Liver (tissue), 8 donors: ENCODE measurements at regions not wholly inside any gene's neighbourhood (a gene's known extent, or its start where the extent isn't known, plus 50 kb on each side); places are given as distances from the start of the nearest gene placed in this dataset.

Source experiments
- DNase-seq: peaks from one replicate; pipeline ENCODE4 v3.0.0-alpha.2; 2017; ENCODE audit warnings: low spot score
- H3K27ac ChIP-seq, 2 donors: one replicate each; pipeline ENCODE4 v1.7.0; 2013; ENCODE audit warnings: inconsistent platforms in 2 of 2, low read length in 2 of 2, control low read depth in 1 of 2, low read depth in 1 of 2, mild to moderate bottlenecking in 1 of 2
- H3K27me3 ChIP-seq, 4 donors: one replicate each; pipeline versions ENCODE4 v1.6.1 to v1.7.0; 2013; ENCODE audit warnings: low read length in 3 of 4, inconsistent platforms in 1 of 4, mild to moderate bottlenecking in 1 of 4, moderate library complexity in 1 of 4; ENCODE audit not compliant: control insufficient read depth in 4 of 4, insufficient read depth in 4 of 4
- H3K36me3 ChIP-seq, 4 donors: one replicate each; pipeline versions ENCODE4 v1.6.1 to v1.7.0; 2013; ENCODE audit warnings: low read length in 3 of 4, mild to moderate bottlenecking in 3 of 4, low read depth in 1 of 4, moderate library complexity in 1 of 4; ENCODE audit not compliant: control insufficient read depth in 4 of 4, insufficient read depth in 3 of 4
- H3K4me1 ChIP-seq, 4 donors: one replicate each; pipeline versions ENCODE4 v1.6.1 to v1.7.0; 2013; ENCODE audit warnings: low read length in 3 of 4, mild to moderate bottlenecking in 3 of 4, moderate library complexity in 1 of 4; ENCODE audit not compliant: control insufficient read depth in 4 of 4, insufficient read depth in 4 of 4
- H3K4me3 ChIP-seq, 3 donors: one replicate each; pipeline versions ENCODE4 v1.6.1 to v1.7.0; 2013; ENCODE audit warnings: low read length in 3 of 3, control low read depth in 1 of 3, low read depth in 1 of 3, mild to moderate bottlenecking in 1 of 3
- H3K9ac ChIP-seq, 2 donors: one replicate each; pipeline ENCODE4 v1.7.0; 2013; ENCODE audit warnings: low read length in 2 of 2, mild to moderate bottlenecking in 2 of 2, moderate library complexity in 2 of 2, control low read depth in 1 of 2, low read depth in 1 of 2
- H3K9me3 ChIP-seq, 4 donors: one replicate each; pipeline versions ENCODE4 v1.6.1 to v1.7.0; 2013; ENCODE audit warnings: low read length in 3 of 4; ENCODE audit not compliant: control insufficient read depth in 4 of 4
- ATF3 ChIP-seq: IDR thresholded peaks from 2 replicates; pipeline ENCODE4 v1.6.1; 2016; ENCODE audit warnings: antibody characterized with exemption
- CTCF ChIP-seq: fragments of 150-350 bp; IDR thresholded peaks from 2 replicates; pipeline ENCODE4 v1.5.1; 2017; ENCODE audit warnings: improper control_type of control experiment, low read depth, low read length; ENCODE audit not compliant: missing input control
- EGR1 ChIP-seq, 2 donors: IDR thresholded peaks; 2 replicates each; pipeline ENCODE4 v1.6.1; 2016 to 2018; ENCODE audit warnings: antibody characterized with exemption in 2 of 2, low read depth in 2 of 2
- FOXA1 ChIP-seq: IDR thresholded peaks from 2 replicates; pipeline ENCODE4 v1.6.1; 2016; ENCODE audit warnings: antibody characterized with exemption
- FOXA2 ChIP-seq: IDR thresholded peaks from 2 replicates; pipeline ENCODE4 v1.6.1; 2016; ENCODE audit warnings: antibody characterized with exemption
- GABPA ChIP-seq, 2 donors: IDR thresholded peaks in 1 of 2; conservative IDR thresholded peaks in 1 of 2; 2 replicates each; pipeline ENCODE4 v1.6.1; 2016; ENCODE audit warnings: antibody characterized with exemption in 2 of 2, mild to moderate bottlenecking in 1 of 2, moderate library complexity in 1 of 2
- HNF4A ChIP-seq, 2 donors: conservative IDR thresholded peaks; 2 replicates each; pipeline ENCODE4 v1.6.1; 2016; ENCODE audit warnings: antibody characterized with exemption in 2 of 2, mild to moderate bottlenecking in 2 of 2
- HNF4G ChIP-seq: IDR thresholded peaks from 2 replicates; pipeline ENCODE4 v1.6.1; 2016; ENCODE audit warnings: antibody characterized with exemption
- JUND ChIP-seq, 2 donors: IDR thresholded peaks; 2 replicates each; pipeline ENCODE4 v1.6.1; 2016; ENCODE audit warnings: antibody characterized with exemption in 2 of 2
- MAX ChIP-seq: IDR thresholded peaks from 2 replicates; pipeline ENCODE4 v1.6.1; 2016; ENCODE audit warnings: antibody characterized with exemption
- NR2F2 ChIP-seq: IDR thresholded peaks from 2 replicates; pipeline ENCODE4 v1.6.1; 2016; ENCODE audit warnings: antibody characterized with exemption
- RAD21 ChIP-seq, 2 donors: IDR thresholded peaks; 2 replicates each; pipeline ENCODE4 v1.6.1; 2016; ENCODE audit warnings: antibody characterized with exemption in 2 of 2, mild to moderate bottlenecking in 2 of 2
- REST ChIP-seq: IDR thresholded peaks from 2 replicates; pipeline ENCODE4 v1.6.1; 2016; ENCODE audit warnings: antibody characterized with exemption, mild to moderate bottlenecking
- RXRA ChIP-seq, 2 donors: IDR thresholded peaks; 2 replicates each; pipeline ENCODE4 v1.6.1; 2017 to 2018; ENCODE audit warnings: antibody characterized with exemption in 2 of 2, mild to moderate bottlenecking in 1 of 2
- SP1 ChIP-seq: IDR thresholded peaks from 2 replicates; pipeline ENCODE4 v1.6.1; 2018; ENCODE audit warnings: antibody characterized with exemption, mild to moderate bottlenecking
- TAF1 ChIP-seq: conservative IDR thresholded peaks from 2 replicates; pipeline ENCODE4 v1.6.1; 2016; ENCODE audit warnings: antibody characterized with exemption, mild to moderate bottlenecking
- YY1 ChIP-seq: IDR thresholded peaks from 2 replicates; pipeline ENCODE4 v1.6.1; 2016; ENCODE audit warnings: antibody characterized with exemption, mild to moderate bottlenecking
- ZBTB33 ChIP-seq: IDR thresholded peaks from 2 replicates; pipeline ENCODE4 v1.6.1; 2016; ENCODE audit warnings: antibody characterized with exemption
- WGBS: extraction: QIAGEN DNeasy Blood & Tissue Kit; methylation state at CpG from one replicate; pipeline ENCODE4 v1.1.7; 2013; 5-methylcytosine and 5-hydroxymethylcytosine counted together
- donor health status: healthy.
- donor health status: healthy.
- donor health status: healthy.
- donor health status: healthy.
- donor health status: healthy.

- Histone ChIP-seq H3K27ac (no peak overlapping the region), H3K27me3 (no peaks in the 10 kb centered on the region), H3K9ac (no peak overlapping the region), H3K9me3 (no peaks in the 10 kb centered on the region), H3K4me1 (no peaks in the 10 kb centered on the region), H3K36me3 (no peaks in the 10 kb centered on the region), H3K4me3 (no peak overlapping the region)
- no peak for DNase-seq
- WGBS = 94% methylated on average over 3 of the region's 3 CpGs
- TF ChIP-seq SP1 (no peak), GABPA (IDR thresholded peaks at IDR 0.05 in 1 of 2, conservative IDR thresholded peaks at IDR 0.05 in 1 of 2) (no peak), FOXA2 (no peak), HNF4A (conservative IDR thresholded peaks at IDR 0.05) (no peak), EGR1 (IDR thresholded peaks at IDR 0.05; ENCODE audit: low read depth in 2 of 2) (no peak), ATF3 (no peak), MAX (no peak), RXRA (IDR thresholded peaks at IDR 0.05) (no peak)
Measured at GRCh38 chr6:11889572-11889971, 111.0 kb upstream of the ADTRP start.

GRCh38 chr6:11888727-11889126, 110.1 kb upstream of the ADTRP start:
- H3K4me1 ChIP-seq = no peaks in the 10 kb centered on the region
- no peak overlapping the region for H3K9ac ChIP-seq
- H3K27me3 ChIP-seq = no peaks in the 10 kb centered on the region
- H3K4me3 ChIP-seq = no peak overlapping the region
- no peaks in the 10 kb centered on the region for H3K36me3 ChIP-seq
- TF ChIP-seq MAX (no peak), GABPA (IDR thresholded peaks at IDR 0.05 in 1 of 2, conservative IDR thresholded peaks at IDR 0.05 in 1 of 2) (no peak), HNF4G (no peak), HNF4A (conservative IDR thresholded peaks at IDR 0.05) (no peak)
- DNase-seq = no peak
- WGBS = 96% methylated on average over 5 of the region's 5 CpGs
- no peaks in the 10 kb centered on the region for H3K9me3 ChIP-seq
- no peak overlapping the region for H3K27ac ChIP-seq

GRCh38 chr6:11885159-11885558, 106.6 kb upstream of the ADTRP start:
- no peak overlapping the region for H3K9ac ChIP-seq
- 97% methylated on average over 1 of the region's 1 CpG for WGBS
- no peak overlapping the region for H3K4me3 ChIP-seq
- H3K4me1 ChIP-seq = no peaks in the 10 kb centered on the region
- H3K27ac ChIP-seq = no peak overlapping the region
- no peaks in the 10 kb centered on the region for H3K36me3 ChIP-seq
- DNase-seq = no peak
- no peaks in the 10 kb centered on the region for H3K9me3 ChIP-seq
- TF ChIP-seq SP1 (no peak), ATF3 (no peak), FOXA1 (no peak), RAD21 (IDR thresholded peaks at IDR 0.05) (no peak), FOXA2 (no peak), YY1 (no peak), MAX (no peak), REST (no peak), TAF1 (no peak), JUND (IDR thresholded peaks at IDR 0.05) (no peak), ZBTB33 (no peak), HNF4A (conservative IDR thresholded peaks at IDR 0.05) (no peak), HNF4G (no peak), NR2F2 (no peak), RXRA (IDR thresholded peaks at IDR 0.05) (no peak), GABPA (IDR thresholded peaks at IDR 0.05 in 1 of 2, conservative IDR thresholded peaks at IDR 0.05 in 1 of 2) (no peak), EGR1 (IDR thresholded peaks at IDR 0.05; ENCODE audit: low read depth in 2 of 2) (no peak), CTCF (no peak)
- H3K27me3 ChIP-seq = no peaks in the 10 kb centered on the region
